GM13977 (cell line): ENCODE measurements at regions not wholly inside any gene's neighbourhood (a gene's known extent, or its start where the extent isn't known, plus 50 kb on each side); places are given as distances from the start of the nearest gene placed in this dataset.

ENCODE experiments used
- DNase-seq: peaks from one replicate; pipeline ENCODE4 v3.0.0; 2012; ENCODE audit warnings: low spot score
- in situ Hi-C: fragments of 300-500 bp; cut with MboI; formaldehyde crosslinking; loops from one replicate; pipeline ENCODE4 v1.12.0; 2022; ENCODE audit warnings: low sequenced_read_pairs, low pct_unique_long_range_greater_than_20kb, mixed read lengths, inconsistent platforms; ENCODE audit not compliant: unreplicated experiment
- TF ChIP-seq, protein P1 (sequence below): IDR thresholded peaks from 2 replicates; pipeline ENCODE4 v1.5.1; 2012; ENCODE audit warnings: mild to moderate bottlenecking, control low read depth; ENCODE audit not compliant: insufficient read depth; ENCODE audit errors: extremely low read depth, missing control alignments

DNA sequence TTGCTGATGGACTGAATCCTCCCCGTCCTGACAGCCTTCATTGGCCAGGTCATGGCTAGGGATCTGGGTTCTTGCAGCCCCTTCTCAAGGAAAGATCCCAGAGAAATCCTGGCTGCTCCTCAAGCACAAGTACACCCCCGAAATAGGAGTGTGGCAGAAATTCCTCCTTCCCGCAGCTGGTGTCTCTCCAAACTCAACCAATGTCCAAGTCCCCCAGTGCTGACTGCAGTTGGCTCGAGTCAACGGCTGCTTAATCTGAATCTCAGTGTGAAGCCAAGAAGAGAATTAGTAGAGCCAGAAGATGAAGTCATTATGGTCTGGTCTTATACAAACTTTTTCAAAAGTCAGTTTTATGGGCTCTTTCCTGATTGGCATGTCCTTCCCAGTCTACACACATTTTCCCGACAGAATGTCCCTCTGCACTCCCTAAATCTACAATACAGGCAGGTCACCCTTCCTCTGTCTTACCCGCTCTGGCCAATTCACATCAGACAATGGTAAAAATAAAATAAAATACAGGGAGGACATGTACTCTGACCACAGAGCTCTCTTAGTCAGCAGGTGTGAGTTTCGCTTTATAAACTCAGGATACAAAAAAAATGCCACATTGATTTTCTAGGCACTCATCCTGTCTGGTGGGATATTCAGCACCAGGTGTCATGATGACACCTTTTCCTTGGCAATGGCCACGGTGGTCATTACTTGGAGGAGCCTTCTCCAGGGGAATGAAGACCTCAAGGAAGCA lies 76.9 kb upstream of the PAPOLG start:
- in situ Hi-C loops: no loop called here
- no peak for DNase-seq
- TF ChIP-seq, protein P1, sequence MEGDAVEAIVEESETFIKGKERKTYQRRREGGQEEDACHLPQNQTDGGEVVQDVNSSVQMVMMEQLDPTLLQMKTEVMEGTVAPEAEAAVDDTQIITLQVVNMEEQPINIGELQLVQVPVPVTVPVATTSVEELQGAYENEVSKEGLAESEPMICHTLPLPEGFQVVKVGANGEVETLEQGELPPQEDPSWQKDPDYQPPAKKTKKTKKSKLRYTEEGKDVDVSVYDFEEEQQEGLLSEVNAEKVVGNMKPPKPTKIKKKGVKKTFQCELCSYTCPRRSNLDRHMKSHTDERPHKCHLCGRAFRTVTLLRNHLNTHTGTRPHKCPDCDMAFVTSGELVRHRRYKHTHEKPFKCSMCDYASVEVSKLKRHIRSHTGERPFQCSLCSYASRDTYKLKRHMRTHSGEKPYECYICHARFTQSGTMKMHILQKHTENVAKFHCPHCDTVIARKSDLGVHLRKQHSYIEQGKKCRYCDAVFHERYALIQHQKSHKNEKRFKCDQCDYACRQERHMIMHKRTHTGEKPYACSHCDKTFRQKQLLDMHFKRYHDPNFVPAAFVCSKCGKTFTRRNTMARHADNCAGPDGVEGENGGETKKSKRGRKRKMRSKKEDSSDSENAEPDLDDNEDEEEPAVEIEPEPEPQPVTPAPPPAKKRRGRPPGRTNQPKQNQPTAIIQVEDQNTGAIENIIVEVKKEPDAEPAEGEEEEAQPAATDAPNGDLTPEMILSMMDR: no peak

- TF ChIP-seq, protein P1: no peak
- no peak for DNase-seq
- in situ Hi-C loops: no loop called here
Observed at GRCh38 chr2:60693551-60693950, 62.5 kb upstream of the PAPOLG start.

DNA sequence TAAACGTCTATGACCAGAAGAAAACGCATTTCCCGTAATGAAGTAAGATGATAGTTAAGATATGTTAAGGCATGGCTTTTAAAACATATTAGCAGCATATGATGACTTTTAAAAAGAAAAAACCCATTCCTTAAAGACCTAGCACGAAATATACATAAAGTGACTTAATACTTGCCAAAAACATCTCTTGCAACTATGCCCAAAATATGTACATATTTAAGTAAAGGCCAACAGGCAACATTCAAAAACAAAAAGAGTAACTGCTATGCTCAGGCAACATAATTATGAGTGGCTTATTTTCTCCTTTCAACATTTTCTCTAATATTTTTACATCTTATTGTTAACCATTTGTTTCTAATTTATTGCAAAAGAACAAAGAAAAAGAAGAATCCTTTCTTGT lies 60.3 kb upstream of the PAPOLG start:
- in situ Hi-C loops: no loop called here
- DNase-seq: no peak
- TF ChIP-seq, protein P1: no peak

GRCh38 chr2:60699617-60700016 lies 56.5 kb upstream of the PAPOLG start:
- TF ChIP-seq, protein P1: no peak
- in situ Hi-C loops: no loop called here
- no peak for DNase-seq

DNA sequence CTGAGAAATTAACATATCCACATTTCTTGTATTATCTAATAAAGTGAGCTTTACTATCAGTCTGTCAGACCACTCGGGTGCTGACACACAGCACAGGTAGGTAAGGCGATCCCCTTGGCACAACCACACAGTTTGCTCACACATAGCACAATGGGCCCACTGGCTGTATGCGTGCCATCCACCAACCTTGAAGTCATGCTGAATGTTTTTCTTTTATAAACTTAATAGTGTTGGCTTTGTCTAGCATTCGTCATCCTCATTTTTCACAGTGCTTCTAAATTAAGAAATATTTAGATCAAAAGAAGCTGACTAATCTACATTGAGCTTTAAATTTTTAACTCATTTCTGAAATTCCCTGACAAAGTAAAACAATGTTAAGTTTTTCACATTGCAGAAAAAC lies 50.0 kb upstream of the PAPOLG start:
- in situ Hi-C loops: no loop called here
- TF ChIP-seq, protein P1: no peak
- no peak for DNase-seq
